GM18505 (cell line): ENCODE measurements at regions not wholly inside any gene's neighbourhood (a gene's known extent, or its start where the extent isn't known, plus 50 kb on each side); places are given as distances from the start of the nearest gene placed in this dataset.

Source experiments
- ATAC-seq: cut with Tn5 transposase; IDR thresholded peaks from one replicate; pipeline ENCODE4 v1.9.1; 2021; ENCODE audit not compliant: unreplicated experiment
- POLR2A ChIP-seq: IDR thresholded peaks from 4 replicates; pipeline ENCODE4 v1.6.1; 2011; ENCODE audit warnings: borderline replicate concordance; ENCODE audit not compliant: insufficient read depth, insufficient read length; ENCODE audit errors: extremely low read depth

DNA sequence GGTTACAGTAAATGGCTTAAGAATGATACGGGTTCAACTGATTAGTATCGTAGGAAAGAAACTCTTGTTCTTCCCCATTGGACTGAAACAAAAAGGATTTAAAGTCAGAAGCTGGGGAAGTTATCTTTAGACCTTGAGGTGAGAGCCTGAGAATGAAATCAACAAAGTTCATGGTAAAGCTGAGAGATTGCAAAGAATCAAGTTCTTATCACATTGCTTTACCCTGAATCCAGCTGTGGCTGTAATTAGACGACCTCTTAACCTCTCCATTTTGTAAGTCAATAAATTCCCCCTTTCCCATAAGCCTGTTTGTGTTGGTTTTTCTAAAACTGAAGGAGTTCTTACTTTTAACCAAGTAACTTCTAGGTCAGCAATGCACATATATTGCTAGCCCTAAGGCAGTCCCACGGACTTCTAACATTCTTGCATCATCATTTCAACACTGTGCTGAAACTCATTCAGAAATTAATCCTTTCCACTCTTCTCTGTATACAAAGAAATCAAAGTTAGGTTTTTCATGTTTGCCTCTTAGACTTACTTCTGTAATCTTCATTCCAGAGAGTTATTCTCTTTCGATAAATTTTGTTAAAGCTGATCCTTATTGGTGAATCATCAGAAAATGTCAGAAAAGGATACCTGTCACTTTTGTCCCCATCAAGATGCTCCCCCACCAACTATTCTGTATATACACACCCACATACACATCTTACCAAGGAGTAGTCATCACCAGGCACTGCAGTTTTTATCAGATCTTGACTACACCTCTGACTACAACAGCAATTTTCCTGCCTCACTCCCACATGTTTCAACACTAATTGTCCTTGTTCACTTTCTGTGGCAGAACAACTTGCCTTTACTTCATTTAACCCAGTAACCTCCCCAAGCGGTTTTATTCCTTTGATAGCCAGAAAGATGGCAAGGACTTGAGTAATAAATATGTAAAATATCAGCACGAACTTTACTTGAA is 77.9 kb upstream of the STK26 start:
- ATAC-seq: no peak
- TF ChIP-seq POLR2A: no peak

DNA sequence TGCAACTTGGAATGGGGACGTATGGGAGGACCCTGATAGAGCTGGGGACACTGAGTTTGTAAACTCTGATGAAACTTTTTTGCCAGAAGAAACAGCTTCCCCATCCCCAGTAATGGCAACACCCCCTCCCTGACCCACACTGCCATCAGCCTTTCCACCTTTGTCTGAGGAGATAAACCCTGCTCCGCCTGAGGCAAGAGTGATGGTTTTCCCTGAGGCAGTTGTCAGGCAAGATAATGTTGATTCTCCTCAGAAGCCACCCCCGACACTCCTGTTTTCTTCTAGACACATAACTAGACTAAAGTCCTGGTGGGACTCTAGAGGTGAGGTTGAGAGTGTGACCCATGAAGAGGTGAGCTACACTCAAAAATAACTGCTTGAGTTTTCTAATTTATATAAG is 71.9 kb upstream of the STK26 start:
- no peak for TF ChIP-seq POLR2A
- ATAC-seq: no peak

DNA sequence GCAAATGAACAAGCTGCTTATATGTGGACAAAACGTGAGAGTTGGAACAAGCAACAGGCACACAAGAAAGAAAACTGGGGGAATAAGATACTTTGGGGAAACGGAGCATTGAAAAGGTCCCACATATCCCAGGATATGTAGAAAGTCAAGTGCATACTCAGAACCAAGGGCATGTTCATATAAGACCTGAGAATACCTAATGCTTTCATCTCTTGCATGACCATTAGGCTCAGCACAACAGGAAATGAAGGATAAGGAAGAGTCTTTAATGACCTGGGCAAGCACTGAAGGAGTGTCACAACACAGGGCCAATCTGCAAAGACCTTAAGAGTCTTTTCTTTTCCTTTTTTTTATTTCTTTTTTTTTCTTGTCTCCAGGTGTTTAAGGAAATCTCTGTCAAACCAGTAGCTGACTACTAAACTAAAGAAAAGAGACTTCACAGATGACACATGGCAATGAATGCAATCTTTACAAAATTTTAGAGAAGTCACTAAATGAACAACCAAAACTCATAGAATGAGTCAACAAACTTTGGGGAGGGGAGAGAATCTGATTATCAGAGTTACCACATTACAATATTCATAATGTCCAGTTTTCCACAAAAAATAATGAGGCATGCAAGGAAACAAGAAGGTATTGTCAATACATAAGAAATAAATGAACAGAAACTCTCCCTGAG is 67.9 kb upstream of the STK26 start:
- no peak for ATAC-seq

DNA sequence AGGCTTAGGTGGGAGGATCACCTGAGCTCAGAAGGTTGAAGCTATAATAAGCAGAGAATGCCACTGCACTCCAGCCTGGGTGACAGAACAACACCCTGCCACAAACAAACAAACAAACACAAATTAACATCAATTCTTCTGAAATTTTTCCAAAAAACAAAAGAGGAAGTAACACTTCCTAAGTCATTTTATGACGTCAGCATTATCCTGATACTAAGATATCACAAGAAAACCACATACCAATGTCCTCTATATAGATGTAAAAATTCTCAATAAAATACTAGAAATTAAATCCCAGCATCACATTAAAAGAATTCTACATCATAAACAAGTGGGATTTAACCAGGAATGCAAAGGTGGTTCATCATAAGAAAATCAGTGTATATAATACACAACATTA is 64.4 kb upstream of the STK26 start:
- no peak for TF ChIP-seq POLR2A
- ATAC-seq: no peak

More for the DNA sequence above, 67.9 kb upstream of the STK26 start:
- no peak for TF ChIP-seq POLR2A

DNA sequence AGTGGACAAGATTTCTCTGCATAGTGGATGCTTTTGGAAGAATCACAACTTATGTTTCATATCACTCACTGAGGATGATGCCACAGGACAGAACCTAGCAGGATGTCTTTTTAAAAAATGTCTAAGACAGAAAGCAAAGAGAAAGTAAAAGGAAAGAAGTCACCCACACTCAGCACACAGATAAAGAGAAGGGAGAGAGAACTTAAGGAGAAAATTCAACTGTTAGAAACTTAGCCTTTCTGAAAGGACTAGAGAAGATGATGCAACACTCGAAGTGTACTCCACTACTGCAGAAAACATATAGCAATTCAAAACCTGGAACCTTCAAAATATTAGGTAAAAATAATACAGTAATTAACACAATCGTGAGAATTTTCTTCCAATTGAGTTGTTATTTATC is 52.8 kb upstream of the STK26 start:
- TF ChIP-seq POLR2A: no peak
- no peak for ATAC-seq
